Stimulated activated memory B cell treated with anti-CD40 and anti-IgM and Interleukin-4, amounts not matched to agents 10 μg/mL and 1 μg/mL and 100 μg/mL, for 72 hours (primary cell): ENCODE measurements at regions not wholly inside any gene's neighbourhood (a gene's known extent, or its start where the extent isn't known, plus 50 kb on each side); places are given as distances from the start of the nearest gene placed in this dataset.
"Not testable (repeated sequence)": the region's sequence is repeated elsewhere in the genome, so short reads cannot be mapped to it uniquely, and the experiment has no call there.

Experiments used
- ATAC-seq: fragments of 150-1000 bp; cut with Tn5 transposase; 2 replicates; pipeline ENCODE4 v1.10.0; 2021
- H3K27ac Mint-ChIP-seq: one replicate; pipeline ENCODE4 v1.8.0; 2022; ENCODE audit warnings: mild to moderate bottlenecking, mixed read lengths
- H3K27me3 Mint-ChIP-seq: one replicate; pipeline ENCODE4 v1.8.0; 2022; ENCODE audit warnings: mixed read lengths
- H3K36me3 Mint-ChIP-seq: one replicate; pipeline ENCODE4 v1.8.0; 2022; ENCODE audit warnings: mixed read lengths
- H3K4me1 Mint-ChIP-seq: one replicate; pipeline ENCODE4 v1.8.0; 2022; ENCODE audit warnings: mixed read lengths
- H3K4me3 Mint-ChIP-seq: one replicate; pipeline ENCODE4 v1.8.0; 2022; ENCODE audit warnings: mild to moderate bottlenecking, moderate library complexity, mixed read lengths
- H3K9me3 Mint-ChIP-seq: one replicate; pipeline ENCODE4 v1.8.0; 2022; ENCODE audit warnings: mixed read lengths

DNA sequence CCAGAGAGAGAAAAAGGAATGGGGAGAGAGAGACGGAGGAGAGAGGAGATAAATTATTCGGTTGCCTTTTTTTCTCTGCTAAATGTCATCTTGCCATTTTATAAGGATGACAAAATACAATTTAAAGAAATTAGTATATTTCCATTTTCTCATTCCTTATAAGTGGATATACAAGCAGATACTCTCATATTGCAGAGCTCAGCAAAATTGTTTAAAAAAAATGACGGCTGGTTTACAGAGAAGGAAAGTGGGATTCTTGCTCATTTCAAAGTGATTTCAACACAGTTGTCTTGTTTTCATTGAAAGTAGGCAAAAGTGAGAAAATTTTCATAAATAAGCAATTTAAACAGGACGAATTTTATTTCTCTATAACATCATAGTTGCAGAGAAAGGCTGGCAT, 641.9 kb upstream of the CDH6 start:
- Mint-ChIP-seq H3K9me3 (peaks cover 3% of the 10 kb centered on the region), H3K4me3 (no peak overlapping the region), H3K36me3 (no peaks in the 10 kb centered on the region), H3K27me3 (no peaks in the 10 kb centered on the region), H3K4me1 (no peaks in the 10 kb centered on the region), H3K27ac (no peak overlapping the region)
- no peak for ATAC-seq

DNA sequence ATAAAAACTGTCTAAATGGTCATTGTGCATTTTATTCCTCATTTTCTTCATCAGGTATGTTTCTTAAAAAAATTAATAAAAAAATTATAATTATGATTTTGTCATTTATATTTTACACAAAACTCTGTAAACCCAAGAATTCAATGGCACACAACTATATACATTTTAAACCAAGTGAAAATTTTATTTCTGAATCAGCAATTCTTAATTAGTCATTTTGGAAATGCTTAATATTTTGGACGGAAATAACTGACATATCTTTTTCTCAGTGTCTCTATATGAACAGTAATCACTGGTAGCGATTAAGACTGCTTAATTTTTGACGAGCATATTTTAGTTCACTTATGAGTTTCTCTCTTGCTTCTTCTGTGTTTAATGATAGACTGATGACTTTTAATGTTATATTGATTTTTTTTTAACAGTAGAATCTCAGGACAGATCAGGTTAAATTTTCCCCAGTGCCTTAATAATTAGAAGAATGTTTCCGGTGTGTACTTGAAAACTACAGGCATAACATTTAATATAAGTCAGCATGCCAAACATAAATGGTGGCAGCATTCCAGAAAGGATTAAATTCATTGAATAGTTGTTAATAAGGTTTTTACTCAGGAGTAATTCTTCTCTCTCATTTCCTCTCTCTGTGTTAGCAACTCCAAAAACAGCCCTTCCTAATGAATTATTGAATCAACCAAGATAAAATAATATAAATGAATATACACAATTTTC, 644.7 kb upstream of the CDH6 start:
- no peak for ATAC-seq
- no peaks in the 10 kb centered on the region for H3K4me1 Mint-ChIP-seq
- H3K27ac Mint-ChIP-seq = no peak overlapping the region
- H3K36me3 Mint-ChIP-seq = no peaks in the 10 kb centered on the region
- H3K27me3 Mint-ChIP-seq = no peaks in the 10 kb centered on the region
- H3K9me3 Mint-ChIP-seq = peaks cover 6% of the 10 kb centered on the region
- no peak overlapping the region for H3K4me3 Mint-ChIP-seq

DNA sequence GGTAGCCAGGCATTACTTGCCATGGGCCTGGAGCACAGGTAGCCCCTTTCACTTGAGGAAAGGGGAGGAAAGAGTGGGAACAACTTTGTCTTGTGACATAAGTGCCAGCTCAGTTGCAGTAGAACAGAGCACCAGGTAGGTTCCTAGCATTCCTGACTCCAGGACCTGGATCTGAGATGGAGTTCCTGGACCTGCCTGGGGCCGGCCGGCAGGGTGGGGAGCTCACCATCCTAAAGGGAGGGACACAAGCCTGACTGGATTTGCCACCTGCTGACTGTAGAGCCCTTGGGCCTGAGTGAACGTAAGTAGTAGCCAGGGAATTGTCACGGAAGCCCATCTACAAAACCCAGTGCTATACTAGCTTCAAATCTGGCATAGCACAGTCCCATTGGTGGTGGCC, 653.3 kb upstream of the CDH6 start:
- Mint-ChIP-seq H3K27me3 (no peaks in the 10 kb centered on the region), H3K9me3 (peaks cover 9% of the 10 kb centered on the region), H3K27ac (no peak overlapping the region), H3K4me1 (no peaks in the 10 kb centered on the region), H3K36me3 (no peaks in the 10 kb centered on the region), H3K4me3 (no peak overlapping the region)
- ATAC-seq = no peak

DNA sequence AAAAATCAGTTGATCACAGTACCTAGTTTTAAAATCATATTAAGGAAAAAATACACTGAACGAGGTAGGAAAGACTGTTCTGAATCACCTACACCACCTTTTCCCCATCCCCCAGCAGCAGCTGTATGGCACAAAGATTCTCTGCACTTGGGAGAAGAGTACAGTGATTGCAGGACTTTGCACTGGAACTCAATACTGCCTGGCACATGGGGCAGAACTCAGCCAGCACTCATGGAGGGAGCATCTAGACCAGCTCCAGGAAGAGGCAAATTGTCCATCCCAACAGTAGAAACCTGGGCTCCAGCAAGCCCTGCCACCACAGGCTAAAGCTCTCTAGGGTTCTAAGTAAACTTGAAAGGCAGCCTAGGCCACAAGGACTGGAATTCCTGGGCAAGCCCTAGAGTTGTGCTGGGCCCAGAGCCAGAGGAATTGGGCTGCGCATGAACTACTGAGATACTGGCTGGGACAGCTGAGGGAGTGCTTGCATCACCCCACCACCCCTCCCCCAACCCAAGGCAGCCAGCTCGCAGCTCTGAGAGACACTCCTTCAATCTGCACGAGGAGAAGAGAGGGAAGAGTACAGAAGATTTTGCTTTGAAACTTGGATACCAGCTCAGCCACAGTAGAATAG, 654.4 kb upstream of the CDH6 start:
- Mint-ChIP-seq H3K27me3 (no peaks in the 10 kb centered on the region), H3K9me3 (peaks cover 8% of the 10 kb centered on the region), H3K36me3 (no peaks in the 10 kb centered on the region), H3K4me3 (no peak overlapping the region), H3K27ac (no peak overlapping the region), H3K4me1 (no peaks in the 10 kb centered on the region)
- no peak for ATAC-seq

GRCh38 chr5:30525353-30525752, 668.1 kb upstream of the CDH6 start:
- H3K36me3 Mint-ChIP-seq = no peaks in the 10 kb centered on the region
- H3K4me1 Mint-ChIP-seq = no peaks in the 10 kb centered on the region
- no peak for ATAC-seq
- H3K27ac Mint-ChIP-seq = no peak overlapping the region
- no peak overlapping the region for H3K4me3 Mint-ChIP-seq
- no peaks in the 10 kb centered on the region for H3K27me3 Mint-ChIP-seq
- H3K9me3 Mint-ChIP-seq = peaks cover 2% of the 10 kb centered on the region

GRCh38 chr5:30524428-30524827, 669.1 kb upstream of the CDH6 start:
- H3K27me3 Mint-ChIP-seq = no peaks in the 10 kb centered on the region
- H3K4me3 Mint-ChIP-seq = no peak overlapping the region
- H3K36me3 Mint-ChIP-seq = no peaks in the 10 kb centered on the region
- H3K4me1 Mint-ChIP-seq = no peaks in the 10 kb centered on the region
- no peak overlapping the region for H3K27ac Mint-ChIP-seq
- ATAC-seq = no peak
- peaks cover 2% of the 10 kb centered on the region for H3K9me3 Mint-ChIP-seq

DNA sequence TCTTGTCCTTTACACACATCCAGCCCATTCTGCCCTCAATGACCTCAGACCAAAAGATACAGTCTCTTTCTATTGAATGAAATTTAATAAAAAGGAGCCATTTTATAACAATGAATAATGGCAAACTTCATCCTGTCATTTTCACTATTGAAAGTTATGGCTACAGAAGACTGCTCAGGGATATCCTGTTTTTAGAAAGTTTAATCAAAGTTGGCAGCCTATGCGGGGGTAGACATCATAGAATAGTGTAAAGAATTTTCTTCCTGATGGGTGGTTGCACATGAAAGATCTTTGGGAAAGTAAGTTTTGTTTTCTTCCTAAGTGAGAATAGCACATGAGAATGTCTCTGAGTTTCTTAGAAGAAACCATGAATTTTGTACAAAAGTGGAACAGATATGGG, 670.4 kb upstream of the CDH6 start:
- no peaks in the 10 kb centered on the region for H3K27me3 Mint-ChIP-seq
- H3K27ac Mint-ChIP-seq = no peak overlapping the region
- H3K4me1 Mint-ChIP-seq = no peaks in the 10 kb centered on the region
- no peaks in the 10 kb centered on the region for H3K36me3 Mint-ChIP-seq
- ATAC-seq = no peak
- H3K9me3 Mint-ChIP-seq = peaks cover 7% of the 10 kb centered on the region
- H3K4me3 Mint-ChIP-seq = no peak overlapping the region

- H3K9me3 Mint-ChIP-seq = peaks cover 10% of the 10 kb centered on the region
- no peaks in the 10 kb centered on the region for H3K36me3 Mint-ChIP-seq
- H3K4me1 Mint-ChIP-seq = no peaks in the 10 kb centered on the region
- H3K27ac Mint-ChIP-seq = no peak overlapping the region
- ATAC-seq = no peak
- no peaks in the 10 kb centered on the region for H3K27me3 Mint-ChIP-seq
- no peak overlapping the region for H3K4me3 Mint-ChIP-seq
Measured at GRCh38 chr5:30505014-30505886, 688.2 kb upstream of the CDH6 start.

GRCh38 chr5:30502277-30502676, 691.2 kb upstream of the CDH6 start:
- Mint-ChIP-seq H3K36me3 (no peaks in the 10 kb centered on the region), H3K27me3 (no peaks in the 10 kb centered on the region), H3K9me3 (peaks cover 3% of the 10 kb centered on the region), H3K4me1 (no peaks in the 10 kb centered on the region), H3K4me3 (no peak overlapping the region), H3K27ac (no peak overlapping the region)
- ATAC-seq = no peak

GRCh38 chr5:30501065-30501464, 692.4 kb upstream of the CDH6 start:
- ATAC-seq = no peak
- Mint-ChIP-seq H3K27me3 (no peaks in the 10 kb centered on the region), H3K4me3 (no peak overlapping the region), H3K27ac (no peak overlapping the region), H3K4me1 (no peaks in the 10 kb centered on the region), H3K36me3 (no peaks in the 10 kb centered on the region), H3K9me3 (peaks cover 7% of the 10 kb centered on the region)

GRCh38 chr5:30500513-30500912, 693.0 kb upstream of the CDH6 start:
- H3K4me1 Mint-ChIP-seq = no peaks in the 10 kb centered on the region
- no peak overlapping the region for H3K4me3 Mint-ChIP-seq
- ATAC-seq = no peak
- H3K27ac Mint-ChIP-seq = no peak overlapping the region
- peaks cover 7% of the 10 kb centered on the region for H3K9me3 Mint-ChIP-seq
- no peaks in the 10 kb centered on the region for H3K36me3 Mint-ChIP-seq
- H3K27me3 Mint-ChIP-seq = no peaks in the 10 kb centered on the region

- no peak overlapping the region for H3K27ac Mint-ChIP-seq
- no peak for ATAC-seq
Measured at GRCh38 chr5:30499402-30499801, 694.1 kb upstream of the CDH6 start.

DNA sequence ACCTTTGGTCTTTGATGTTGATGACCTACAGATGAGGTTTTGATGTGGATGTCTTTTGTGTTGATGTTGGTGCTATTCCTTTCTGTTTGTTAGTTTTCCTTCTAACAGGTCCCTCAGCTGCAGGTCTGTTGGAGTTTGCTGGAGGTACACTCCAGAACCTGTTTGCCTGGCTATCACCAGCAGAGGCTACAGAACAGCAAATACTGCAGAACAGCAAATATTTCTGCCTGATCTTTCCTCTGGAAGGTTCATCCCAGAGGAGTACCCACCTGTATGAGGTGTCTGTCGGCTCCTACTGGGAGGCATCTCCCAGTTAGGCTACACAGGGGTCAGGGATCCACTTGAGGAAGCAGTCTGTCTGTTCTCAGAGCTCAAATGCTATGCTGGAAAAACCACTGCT, 694.5 kb upstream of the CDH6 start:
- peaks cover 9% of the 10 kb centered on the region for H3K9me3 Mint-ChIP-seq

More at GRCh38 chr5:30499402-30499801, 694.1 kb upstream of the CDH6 start:
- Mint-ChIP-seq H3K4me1 (no peaks in the 10 kb centered on the region), H3K36me3 (no peaks in the 10 kb centered on the region), H3K9me3 (peaks cover 9% of the 10 kb centered on the region), H3K27me3 (no peaks in the 10 kb centered on the region), H3K4me3 (no peak overlapping the region)

GRCh38 chr5:30498509-30498908, 695.0 kb upstream of the CDH6 start:
- H3K36me3 Mint-ChIP-seq, H3K4me1 Mint-ChIP-seq, H3K27ac Mint-ChIP-seq, ATAC-seq, H3K9me3 Mint-ChIP-seq, H3K4me3 Mint-ChIP-seq, H3K27me3 Mint-ChIP-seq: not testable (repeated sequence)

More for the DNA sequence above, 694.5 kb upstream of the CDH6 start:
- Mint-ChIP-seq H3K27ac (no peak overlapping the region), H3K4me3 (no peak overlapping the region), H3K4me1 (no peaks in the 10 kb centered on the region), H3K36me3 (no peaks in the 10 kb centered on the region), H3K27me3 (no peaks in the 10 kb centered on the region)
- ATAC-seq = no peak

GRCh38 chr5:30494113-30494512, 699.4 kb upstream of the CDH6 start:
- not testable (repeated sequence) for H3K27me3 Mint-ChIP-seq, H3K27ac Mint-ChIP-seq, H3K36me3 Mint-ChIP-seq, H3K9me3 Mint-ChIP-seq, ATAC-seq, H3K4me1 Mint-ChIP-seq, H3K4me3 Mint-ChIP-seq
